MCF 10A (cell line): ENCODE measurements at regions not wholly inside any gene's neighbourhood (a gene's known extent, or its start where the extent isn't known, plus 50 kb on each side); places are given as distances from the start of the nearest gene placed in this dataset.

Experiments used
- BruUV-seq: library from RNA; stranded (reverse); fragments of 400-500 nt; replicated peaks from 2 replicates; lab custom pipeline; 2021; lab: Mats Ljungman, UMichigan
- CTCF ChIA-PET: fragments of 300-600 bp; sonication (Branson Sonifier 250); formaldehyde crosslinking; extraction: SDS; loops from one replicate; lab custom pipeline; 2021; ENCODE audit warnings: antibody characterized with exemption, inconsistent platforms; lab: Yijun Ruan, JAX
- POLR2A ChIA-PET: fragments of 300-600, 350-650 bp; sonication (Branson Sonifier 250); formaldehyde crosslinking; extraction: SDS; loops from one replicate; lab custom pipeline; 2020; ENCODE audit warnings: antibody characterized with exemption, inconsistent platforms; lab: Yijun Ruan, JAX
- DNase-seq: peaks from one replicate; pipeline ENCODE4 v3.0.0-alpha.2; 2018; ENCODE audit not compliant: unreplicated experiment
- H3K27ac Mint-ChIP-seq: one replicate; pipeline ENCODE4 v1.8.0; 2022; ENCODE audit warnings: mild to moderate bottlenecking, low read depth, mixed read lengths; ENCODE audit not compliant: unreplicated experiment
- H3K27me3 Mint-ChIP-seq: one replicate; pipeline ENCODE4 v1.8.0; 2022; ENCODE audit warnings: mixed read lengths; ENCODE audit not compliant: insufficient read depth, unreplicated experiment
- H3K36me3 Mint-ChIP-seq: one replicate; pipeline ENCODE4 v1.8.0; 2022; ENCODE audit warnings: mild to moderate bottlenecking, moderate library complexity, mixed read lengths; ENCODE audit not compliant: insufficient read depth, unreplicated experiment
- H3K4me1 Mint-ChIP-seq: one replicate; pipeline ENCODE4 v1.8.0; 2022; ENCODE audit warnings: mixed read lengths; ENCODE audit not compliant: insufficient read depth, unreplicated experiment
- H3K4me3 Mint-ChIP-seq: one replicate; pipeline ENCODE4 v1.8.0; 2022; ENCODE audit warnings: mild to moderate bottlenecking, moderate library complexity, mixed read lengths; ENCODE audit not compliant: unreplicated experiment
- H3K9me3 Mint-ChIP-seq: one replicate; pipeline ENCODE4 v1.8.0; 2022; ENCODE audit warnings: mixed read lengths; ENCODE audit not compliant: unreplicated experiment
- intact Hi-C: fragments of 100-400 bp; cut with micrococcal nuclease; formaldehyde crosslinking; loops from 2 replicates; pipeline ENCODE4 v1.14.1; 2022
- TF ChIP-seq, protein P1 (sequence below): fragments of 200-600 bp; IDR thresholded peaks from one replicate; pipeline ENCODE4 v1.8.0; 2022; ENCODE audit warnings: antibody characterized with exemption, mild to moderate bottlenecking; ENCODE audit not compliant: unreplicated experiment

DNA sequence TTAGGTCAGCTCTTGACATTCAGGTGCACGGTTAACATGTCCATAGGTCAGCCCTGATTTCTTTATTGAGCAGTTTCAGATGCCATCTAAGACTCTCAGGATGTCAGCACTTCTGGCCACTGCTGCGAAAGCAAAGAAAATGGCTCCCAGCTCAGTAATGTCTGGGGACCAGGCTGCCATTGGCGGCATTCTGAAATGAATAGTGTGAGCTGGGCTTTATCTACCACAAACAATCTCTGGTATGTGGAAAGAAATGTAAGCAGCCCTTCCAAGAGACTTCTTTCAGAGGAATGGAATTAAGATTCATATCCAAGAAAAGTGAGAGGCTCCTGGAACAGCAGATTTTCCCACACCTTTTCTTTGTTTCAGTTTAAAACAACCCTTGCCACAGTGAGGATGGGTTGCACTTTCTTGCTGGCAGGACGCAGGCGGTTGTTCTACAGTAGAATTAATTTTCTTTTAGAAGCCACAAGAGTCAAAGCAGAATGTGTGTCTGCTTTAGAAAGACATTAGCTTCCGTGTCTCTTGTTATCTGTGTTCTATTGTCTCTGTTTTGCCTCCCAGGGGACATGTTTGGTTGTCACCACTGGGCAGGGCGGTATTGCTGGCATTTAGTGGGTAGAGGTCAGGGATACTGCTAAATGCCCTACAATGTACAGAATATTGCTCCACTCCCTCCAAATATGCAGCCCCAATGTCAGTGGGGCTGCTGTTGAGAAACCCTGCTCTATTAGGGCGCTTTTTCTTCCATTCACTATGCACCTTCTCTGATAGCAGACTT, 149.9 kb upstream of the ANKH start:
- no peak overlapping the region for H3K27ac Mint-ChIP-seq
- no peaks in the 10 kb centered on the region for H3K4me1 Mint-ChIP-seq
- H3K27me3 Mint-ChIP-seq = no peaks in the 10 kb centered on the region
- H3K36me3 Mint-ChIP-seq = no peaks in the 10 kb centered on the region
- H3K4me3 Mint-ChIP-seq = no peak overlapping the region
- ChIA-PET CTCF (interaction anchor here (0.6 to 2.6 kb wide), 4 partner anchors 12 to 1064 kb away, joined by 3 to 9 read pairs (median 5); no protein-coding TSS in a partner anchor), POLR2A (interaction anchor here (1.2 kb wide), 1 partner anchor 12 kb away, joined by 4 read pairs; no protein-coding TSS in a partner anchor)
- TF ChIP-seq, protein P1, sequence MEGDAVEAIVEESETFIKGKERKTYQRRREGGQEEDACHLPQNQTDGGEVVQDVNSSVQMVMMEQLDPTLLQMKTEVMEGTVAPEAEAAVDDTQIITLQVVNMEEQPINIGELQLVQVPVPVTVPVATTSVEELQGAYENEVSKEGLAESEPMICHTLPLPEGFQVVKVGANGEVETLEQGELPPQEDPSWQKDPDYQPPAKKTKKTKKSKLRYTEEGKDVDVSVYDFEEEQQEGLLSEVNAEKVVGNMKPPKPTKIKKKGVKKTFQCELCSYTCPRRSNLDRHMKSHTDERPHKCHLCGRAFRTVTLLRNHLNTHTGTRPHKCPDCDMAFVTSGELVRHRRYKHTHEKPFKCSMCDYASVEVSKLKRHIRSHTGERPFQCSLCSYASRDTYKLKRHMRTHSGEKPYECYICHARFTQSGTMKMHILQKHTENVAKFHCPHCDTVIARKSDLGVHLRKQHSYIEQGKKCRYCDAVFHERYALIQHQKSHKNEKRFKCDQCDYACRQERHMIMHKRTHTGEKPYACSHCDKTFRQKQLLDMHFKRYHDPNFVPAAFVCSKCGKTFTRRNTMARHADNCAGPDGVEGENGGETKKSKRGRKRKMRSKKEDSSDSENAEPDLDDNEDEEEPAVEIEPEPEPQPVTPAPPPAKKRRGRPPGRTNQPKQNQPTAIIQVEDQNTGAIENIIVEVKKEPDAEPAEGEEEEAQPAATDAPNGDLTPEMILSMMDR = no peak
- no peak for DNase-seq
- intact Hi-C loops = no loop called here
- H3K9me3 Mint-ChIP-seq = no peaks in the 10 kb centered on the region
- BruUV-seq = no TSS peak

DNA sequence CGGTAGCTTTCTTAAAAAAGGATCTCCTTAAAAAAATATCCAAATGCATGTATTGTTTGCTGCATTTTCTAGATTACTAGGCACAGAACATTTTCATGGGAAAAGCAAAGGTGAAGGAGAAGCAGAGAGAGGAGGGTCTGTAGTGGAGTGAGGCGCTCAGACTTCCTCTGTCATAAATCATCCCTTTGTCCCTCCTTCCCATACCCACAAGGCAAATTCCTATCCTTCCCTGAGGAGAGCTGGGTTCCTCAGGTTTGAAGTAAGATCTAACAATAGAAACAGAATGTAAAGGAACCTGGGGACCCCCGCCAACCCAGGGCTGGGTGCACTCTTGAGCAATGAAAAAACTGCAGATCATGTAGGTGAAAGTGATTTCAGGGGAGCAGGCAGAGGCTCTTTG, 149.2 kb upstream of the ANKH start:
- CTCF ChIA-PET = interaction anchor here (0.5 to 2.6 kb wide), 6 partner anchors 11 to 392 kb away, joined by 3 to 9 read pairs (median 4); no protein-coding TSS in a partner anchor
- H3K4me3 Mint-ChIP-seq = no peak overlapping the region
- no peaks in the 10 kb centered on the region for H3K27me3 Mint-ChIP-seq
- H3K27ac Mint-ChIP-seq = no peak overlapping the region
- intact Hi-C loops = no loop called here
- POLR2A ChIA-PET = interaction anchor here (0.6 to 1.2 kb wide), 2 partner anchors 12 to 149 kb away, joined by 3 to 4 read pairs; partner anchors contain the start of gene ANKH
- no TSS peak for BruUV-seq
- H3K36me3 Mint-ChIP-seq = no peaks in the 10 kb centered on the region
- no peaks in the 10 kb centered on the region for H3K4me1 Mint-ChIP-seq
- TF ChIP-seq, protein P1 = no peak
- no peaks in the 10 kb centered on the region for H3K9me3 Mint-ChIP-seq
- no peak for DNase-seq

DNA sequence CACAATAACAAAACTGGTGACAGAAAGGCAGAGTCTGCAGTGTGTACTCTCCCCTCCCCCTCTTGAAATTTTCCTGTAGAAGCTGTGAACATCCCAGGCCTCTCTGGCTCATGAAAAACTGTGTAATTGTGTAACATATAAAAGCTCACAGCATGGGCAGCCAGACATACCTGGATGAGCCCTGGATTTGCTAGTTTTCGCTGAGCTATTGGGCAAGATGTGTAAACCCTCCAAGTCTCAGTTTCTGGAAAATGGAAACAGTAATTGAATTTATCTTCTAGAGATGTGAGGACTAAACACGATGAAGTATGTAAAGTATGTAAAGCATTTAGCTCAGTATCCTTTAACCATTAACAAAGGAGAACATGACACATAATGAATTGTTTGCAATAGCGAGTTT, 143.2 kb upstream of the ANKH start:
- H3K9me3 Mint-ChIP-seq = no peaks in the 10 kb centered on the region
- H3K4me3 Mint-ChIP-seq = no peak overlapping the region
- peaks cover 7% of the 10 kb centered on the region for H3K4me1 Mint-ChIP-seq
- no peak overlapping the region for H3K27ac Mint-ChIP-seq
- BruUV-seq = no TSS peak
- no peaks in the 10 kb centered on the region for H3K36me3 Mint-ChIP-seq
- TF ChIP-seq, protein P1 = no peak
- POLR2A ChIA-PET = interaction anchor here (1.3 kb wide), 1 partner anchor 293 kb away, joined by 3 read pairs; no protein-coding TSS in a partner anchor
- intact Hi-C loops = loop anchor here (1.0 to 5.0 kb wide), 4 partner anchors 288 to 1038 kb away; no protein-coding TSS in a partner anchor
- CTCF ChIA-PET = interaction anchor here (0.5 to 3.4 kb wide), 19 partner anchors 8 to 1650 kb away, joined by 3 to 50 read pairs (median 4); no protein-coding TSS in a partner anchor
- DNase-seq = no peak
- H3K27me3 Mint-ChIP-seq = no peaks in the 10 kb centered on the region
